PC-9 (cell line): ENCODE measurements at regions not wholly inside any gene's neighbourhood (a gene's known extent, or its start where the extent isn't known, plus 50 kb on each side); places are given as distances from the start of the nearest gene placed in this dataset.

ENCODE experiments used
- EZH2 ChIP-seq: fragments of 200-600 bp; sonication (generic); IDR thresholded peaks from 2 replicates; pipeline ENCODE4 v1.8.0; 2017; ENCODE audit warnings: antibody characterized with exemption, low read depth
- TF ChIP-seq, protein P1 (sequence below): fragments of 200-600 bp; sonication (generic); conservative IDR thresholded peaks from 2 replicates; pipeline ENCODE4 v1.6.1; 2017; ENCODE audit warnings: mixed run types, antibody characterized with exemption, mild to moderate bottlenecking, moderate library complexity

DNA sequence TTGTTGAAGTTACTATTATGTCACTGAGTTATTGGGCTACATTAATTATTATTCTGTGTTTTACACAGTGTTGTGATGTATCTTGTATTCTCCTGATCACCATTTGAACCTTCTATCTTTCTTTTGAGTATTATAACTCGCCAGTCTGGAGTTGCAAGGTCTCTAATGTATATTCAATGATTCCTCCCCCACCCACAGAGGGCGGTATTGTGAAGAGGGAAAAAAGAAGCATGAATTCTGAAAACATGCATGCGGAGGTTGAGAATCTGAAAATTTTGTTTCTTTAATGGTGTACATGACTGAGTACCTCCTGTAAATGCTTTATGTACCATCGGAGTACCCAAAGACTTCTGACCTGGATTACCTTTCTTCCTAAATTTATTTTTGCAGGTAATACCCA is 266.6 kb downstream of the NR4A2 start:
- TF ChIP-seq, protein P1, sequence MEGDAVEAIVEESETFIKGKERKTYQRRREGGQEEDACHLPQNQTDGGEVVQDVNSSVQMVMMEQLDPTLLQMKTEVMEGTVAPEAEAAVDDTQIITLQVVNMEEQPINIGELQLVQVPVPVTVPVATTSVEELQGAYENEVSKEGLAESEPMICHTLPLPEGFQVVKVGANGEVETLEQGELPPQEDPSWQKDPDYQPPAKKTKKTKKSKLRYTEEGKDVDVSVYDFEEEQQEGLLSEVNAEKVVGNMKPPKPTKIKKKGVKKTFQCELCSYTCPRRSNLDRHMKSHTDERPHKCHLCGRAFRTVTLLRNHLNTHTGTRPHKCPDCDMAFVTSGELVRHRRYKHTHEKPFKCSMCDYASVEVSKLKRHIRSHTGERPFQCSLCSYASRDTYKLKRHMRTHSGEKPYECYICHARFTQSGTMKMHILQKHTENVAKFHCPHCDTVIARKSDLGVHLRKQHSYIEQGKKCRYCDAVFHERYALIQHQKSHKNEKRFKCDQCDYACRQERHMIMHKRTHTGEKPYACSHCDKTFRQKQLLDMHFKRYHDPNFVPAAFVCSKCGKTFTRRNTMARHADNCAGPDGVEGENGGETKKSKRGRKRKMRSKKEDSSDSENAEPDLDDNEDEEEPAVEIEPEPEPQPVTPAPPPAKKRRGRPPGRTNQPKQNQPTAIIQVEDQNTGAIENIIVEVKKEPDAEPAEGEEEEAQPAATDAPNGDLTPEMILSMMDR, result peak; percentile 40; the same call in 1 of the 2 replicates
- TF ChIP-seq EZH2, result no peak
